ENCODE measurements at regions not wholly inside any gene's neighbourhood (a gene's known extent, or its start where the extent isn't known, plus 50 kb on each side); places are given as distances from the start of the nearest gene placed in this dataset.
"Not testable (repeated sequence)": the region's sequence is repeated elsewhere in the genome, so short reads cannot be mapped to it uniquely, and the experiment has no call there.

DNA sequence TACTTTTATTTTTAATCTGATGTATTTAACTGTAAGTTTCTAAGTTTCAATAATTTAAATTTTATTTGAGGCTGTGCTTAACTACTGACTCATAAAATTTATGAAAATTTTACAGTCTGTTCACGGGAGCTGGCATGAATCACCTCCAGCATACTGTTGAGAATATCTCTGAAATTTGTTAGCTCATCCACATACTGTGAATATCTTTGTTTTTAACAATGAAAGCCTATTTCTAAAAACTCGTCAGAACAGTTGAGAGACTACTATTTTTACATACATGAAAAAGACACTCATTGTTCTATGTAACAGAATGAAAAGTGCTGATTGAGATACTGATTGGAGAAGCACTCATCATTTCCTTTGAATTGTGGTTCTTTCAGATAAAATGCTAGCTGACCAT lies 749.3 kb downstream of the TENT5A start:
- Histone ChIP-seq H3K4me3 (ENCODE audit: low read depth, low read length) (no peak overlapping the region), H3K27me3 (ENCODE audit: control insufficient read depth, insufficient read depth, low read length) (no peaks in the 10 kb centered on the region), H3K36me3 (ENCODE audit: control insufficient read depth, insufficient read depth, low read length) (no peaks in the 10 kb centered on the region)
- TF ChIP-seq, protein P1, sequence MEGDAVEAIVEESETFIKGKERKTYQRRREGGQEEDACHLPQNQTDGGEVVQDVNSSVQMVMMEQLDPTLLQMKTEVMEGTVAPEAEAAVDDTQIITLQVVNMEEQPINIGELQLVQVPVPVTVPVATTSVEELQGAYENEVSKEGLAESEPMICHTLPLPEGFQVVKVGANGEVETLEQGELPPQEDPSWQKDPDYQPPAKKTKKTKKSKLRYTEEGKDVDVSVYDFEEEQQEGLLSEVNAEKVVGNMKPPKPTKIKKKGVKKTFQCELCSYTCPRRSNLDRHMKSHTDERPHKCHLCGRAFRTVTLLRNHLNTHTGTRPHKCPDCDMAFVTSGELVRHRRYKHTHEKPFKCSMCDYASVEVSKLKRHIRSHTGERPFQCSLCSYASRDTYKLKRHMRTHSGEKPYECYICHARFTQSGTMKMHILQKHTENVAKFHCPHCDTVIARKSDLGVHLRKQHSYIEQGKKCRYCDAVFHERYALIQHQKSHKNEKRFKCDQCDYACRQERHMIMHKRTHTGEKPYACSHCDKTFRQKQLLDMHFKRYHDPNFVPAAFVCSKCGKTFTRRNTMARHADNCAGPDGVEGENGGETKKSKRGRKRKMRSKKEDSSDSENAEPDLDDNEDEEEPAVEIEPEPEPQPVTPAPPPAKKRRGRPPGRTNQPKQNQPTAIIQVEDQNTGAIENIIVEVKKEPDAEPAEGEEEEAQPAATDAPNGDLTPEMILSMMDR (IDR thresholded peaks at IDR 0.05; ENCODE audit: insufficient read depth, low read length, poor library complexity, severe bottlenecking) = no peak
- no peak for DNase-seq (ENCODE audit: low read depth)

DNA sequence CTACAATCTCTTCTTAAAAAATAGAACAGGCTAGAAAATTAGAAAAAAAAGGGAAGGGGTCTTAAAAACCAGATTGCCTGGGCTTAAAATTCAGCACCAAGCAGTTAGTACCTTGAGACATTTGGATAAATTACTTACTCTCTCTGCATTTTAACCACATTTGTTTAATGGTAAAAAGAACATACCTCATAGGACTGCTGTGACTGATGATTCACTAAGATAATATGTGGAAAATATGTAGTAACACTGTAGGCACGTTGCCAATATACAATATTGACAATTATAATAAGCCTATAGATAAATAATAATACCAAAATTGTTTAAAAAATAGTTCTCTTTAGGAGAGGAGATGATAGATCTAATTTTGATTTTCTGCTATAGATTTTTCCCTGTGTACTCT lies 750.4 kb downstream of the TENT5A start:
- DNase-seq (ENCODE audit: low read depth) = no peak
- TF ChIP-seq, protein P1 (IDR thresholded peaks at IDR 0.05; ENCODE audit: insufficient read depth, low read length, poor library complexity, severe bottlenecking) = no peak
- no peaks in the 10 kb centered on the region for H3K36me3 ChIP-seq (ENCODE audit: control insufficient read depth, insufficient read depth, low read length)
- H3K4me3 ChIP-seq (ENCODE audit: low read depth, low read length) = no peak overlapping the region
- H3K27me3 ChIP-seq (ENCODE audit: control insufficient read depth, insufficient read depth, low read length) = no peaks in the 10 kb centered on the region

DNA sequence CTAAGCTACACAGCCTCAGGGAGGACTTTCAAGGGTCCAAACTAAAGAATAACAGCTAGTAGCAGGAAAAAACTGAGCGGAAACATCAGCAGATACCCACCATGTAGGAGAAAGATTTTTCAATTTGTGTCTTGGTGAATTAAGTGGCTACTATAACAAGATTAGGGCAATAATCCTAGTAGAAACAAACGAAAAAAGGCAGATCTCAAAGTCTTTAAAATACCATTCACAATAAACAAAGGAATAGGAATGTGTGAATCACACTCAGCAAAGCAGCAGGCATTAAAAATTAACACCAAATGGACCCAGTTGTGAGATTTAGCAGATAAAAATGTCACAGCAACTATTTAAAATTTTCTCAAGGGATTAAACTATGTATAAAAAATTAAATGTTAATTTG lies 761.2 kb downstream of the TENT5A start:
- TF ChIP-seq, protein P1 (IDR thresholded peaks at IDR 0.05; ENCODE audit: insufficient read depth, low read length, poor library complexity, severe bottlenecking) = no peak

GRCh38 chr6:80988892-80989291 lies 763.6 kb downstream of the TENT5A start:
- Histone ChIP-seq H3K4me3 (ENCODE audit: low read depth, low read length) (no peak overlapping the region), H3K36me3 (ENCODE audit: control insufficient read depth, insufficient read depth, low read length) (no peaks in the 10 kb centered on the region), H3K27me3 (ENCODE audit: control insufficient read depth, insufficient read depth, low read length) (no peaks in the 10 kb centered on the region)
- no peak for DNase-seq (ENCODE audit: low read depth)
- TF ChIP-seq, protein P1 (IDR thresholded peaks at IDR 0.05; ENCODE audit: insufficient read depth, low read length, poor library complexity, severe bottlenecking) = no peak

More for the DNA sequence above, 761.2 kb downstream of the TENT5A start:
- Histone ChIP-seq H3K4me3 (ENCODE audit: low read depth, low read length) (no peak overlapping the region), H3K36me3 (ENCODE audit: control insufficient read depth, insufficient read depth, low read length) (no peaks in the 10 kb centered on the region), H3K27me3 (ENCODE audit: control insufficient read depth, insufficient read depth, low read length) (no peaks in the 10 kb centered on the region)
- no peak for DNase-seq (ENCODE audit: low read depth)

- Histone ChIP-seq H3K27me3 (ENCODE audit: control insufficient read depth, insufficient read depth, low read length) (no peaks in the 10 kb centered on the region), H3K36me3 (ENCODE audit: control insufficient read depth, insufficient read depth, low read length) (no peaks in the 10 kb centered on the region), H3K4me3 (ENCODE audit: low read depth, low read length) (no peak overlapping the region)
- no peak for DNase-seq (ENCODE audit: low read depth)
- TF ChIP-seq, protein P1 (IDR thresholded peaks at IDR 0.05; ENCODE audit: insufficient read depth, low read length, poor library complexity, severe bottlenecking) = no peak
Measured at GRCh38 chr6:80988286-80988685, 764.2 kb downstream of the TENT5A start.

DNA sequence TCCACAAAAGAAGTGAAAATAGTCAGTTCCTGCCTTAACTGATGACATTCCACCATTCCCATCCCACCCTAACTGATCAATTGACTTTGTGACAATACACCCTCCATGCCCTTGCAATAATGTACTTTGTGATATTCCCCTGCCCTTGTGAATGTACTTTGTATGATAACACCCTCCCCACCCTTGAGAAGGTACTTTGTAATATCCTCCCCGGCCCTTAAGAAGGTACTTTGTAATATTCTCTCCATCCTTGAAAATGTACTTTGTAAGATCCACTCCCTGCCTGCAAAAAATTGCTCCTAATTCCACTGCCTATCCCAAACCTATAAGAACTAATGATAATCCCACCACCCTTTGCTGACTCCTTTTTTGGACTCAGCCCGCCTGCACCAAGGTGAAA lies 771.3 kb downstream of the TENT5A start:
- not testable (repeated sequence) for H3K36me3 ChIP-seq (ENCODE audit: control insufficient read depth, insufficient read depth, low read length); DNase-seq (ENCODE audit: low read depth); H3K4me3 ChIP-seq (ENCODE audit: low read depth, low read length); H3K27me3 ChIP-seq (ENCODE audit: control insufficient read depth, insufficient read depth, low read length)
